ENCODE measurements at regions not wholly inside any gene's neighbourhood (a gene's known extent, or its start where the extent isn't known, plus 50 kb on each side); places are given as distances from the start of the nearest gene placed in this dataset.
"Not testable (repeated sequence)": the region's sequence is repeated elsewhere in the genome, so short reads cannot be mapped to it uniquely, and the experiment has no call there.

- no peak for DNase-seq (ENCODE audit: low read depth)
- no peak for TF ChIP-seq CTCF (conservative IDR thresholded peaks at IDR 0.05; ENCODE audit: low read depth, low read length)
- H3K4me3 ChIP-seq (ENCODE audit: low read depth, low read length), result no peak overlapping the region
Measured at GRCh38 chr11:103736315-103737036, 300.0 kb upstream of the DDI1 start.

DNA sequence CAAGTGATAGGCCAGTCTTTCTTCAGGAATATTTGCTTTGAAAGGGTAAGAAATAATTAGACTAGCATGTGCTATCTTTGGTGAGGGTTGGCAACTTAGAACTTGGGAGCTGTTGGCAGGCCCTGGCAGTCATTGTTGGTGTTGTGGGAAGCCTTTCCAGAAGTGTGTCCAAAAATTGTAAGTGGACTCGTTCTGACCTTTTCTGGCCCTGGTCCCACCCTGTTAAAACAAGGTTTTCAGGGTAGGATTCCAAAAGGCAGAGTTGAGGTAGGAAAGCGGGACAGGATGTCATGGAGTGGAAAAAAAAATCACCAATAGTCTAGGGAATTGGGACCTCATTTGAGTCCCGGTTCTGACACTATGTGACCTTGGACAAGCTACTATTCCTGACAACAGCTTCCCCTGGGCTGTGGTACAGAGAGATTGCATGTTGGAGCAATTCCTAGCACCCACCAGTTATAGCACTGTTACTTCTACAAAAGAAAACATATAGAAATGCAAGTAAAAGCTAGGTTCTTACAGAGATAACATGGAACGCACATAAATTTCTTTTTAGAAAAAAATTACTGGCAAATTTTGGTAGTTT lies 299.3 kb upstream of the DDI1 start:
- TF ChIP-seq CTCF (conservative IDR thresholded peaks at IDR 0.05; ENCODE audit: low read depth, low read length), result no peak
- DNase-seq (ENCODE audit: low read depth), result no peak
- no peak overlapping the region for H3K4me3 ChIP-seq (ENCODE audit: low read depth, low read length)

DNA sequence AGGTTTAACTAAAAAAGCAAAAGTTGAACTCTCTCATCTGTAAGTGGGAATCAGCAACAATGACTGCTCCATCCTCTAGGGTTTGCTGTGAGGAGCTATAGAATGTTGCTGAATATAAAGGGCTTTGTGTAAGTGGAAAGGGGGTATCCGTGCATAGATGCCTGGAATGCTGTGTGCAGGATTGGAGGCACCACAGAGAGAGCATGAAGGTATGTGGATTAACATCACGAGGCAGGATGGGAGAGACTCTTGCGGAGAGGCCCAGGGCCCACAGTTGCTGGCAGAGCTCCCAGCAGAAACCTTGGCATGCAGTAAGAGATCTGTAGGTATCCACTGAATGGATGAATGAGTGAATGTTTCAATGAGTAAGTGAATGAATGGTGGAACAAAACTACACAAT lies 298.7 kb upstream of the DDI1 start:
- no peak for DNase-seq (ENCODE audit: low read depth)
- TF ChIP-seq CTCF (conservative IDR thresholded peaks at IDR 0.05; ENCODE audit: low read depth, low read length), result no peak
- H3K4me3 ChIP-seq (ENCODE audit: low read depth, low read length), result no peak overlapping the region

GRCh38 chr11:103739074-103739796 lies 297.2 kb upstream of the DDI1 start:
- DNase-seq (ENCODE audit: low read depth), result not testable (repeated sequence)
- H3K4me3 ChIP-seq (ENCODE audit: low read depth, low read length), result peak overlapping the region; percentile 27

GRCh38 chr11:103744496-103745153 lies 291.8 kb upstream of the DDI1 start:
- no peak for TF ChIP-seq CTCF (conservative IDR thresholded peaks at IDR 0.05; ENCODE audit: low read depth, low read length)
- H3K4me3 ChIP-seq (ENCODE audit: low read depth, low read length), result no peak overlapping the region
- DNase-seq (ENCODE audit: low read depth), result no peak

- DNase-seq (ENCODE audit: low read depth), result no peak
- no peak for TF ChIP-seq CTCF (conservative IDR thresholded peaks at IDR 0.05; ENCODE audit: low read depth, low read length)
Measured at GRCh38 chr11:103749158-103749557, 287.3 kb upstream of the DDI1 start.

GRCh38 chr11:103768816-103769215 lies 267.6 kb upstream of the DDI1 start:
- H3K4me3 ChIP-seq (ENCODE audit: low read depth, low read length), result no peak overlapping the region
- no peak for TF ChIP-seq CTCF (conservative IDR thresholded peaks at IDR 0.05; ENCODE audit: low read depth, low read length)

More at GRCh38 chr11:103749158-103749557, 287.3 kb upstream of the DDI1 start:
- H3K4me3 ChIP-seq (ENCODE audit: low read depth, low read length), result no peak overlapping the region

More at GRCh38 chr11:103768816-103769215, 267.6 kb upstream of the DDI1 start:
- no peak for DNase-seq (ENCODE audit: low read depth)

Data from epithelial cell of proximal tubule (primary cell).